HEK293T (cell line): ENCODE measurements at regions not wholly inside any gene's neighbourhood (a gene's known extent, or its start where the extent isn't known, plus 50 kb on each side); places are given as distances from the start of the nearest gene placed in this dataset.

Source experiments
- CTCF ChIA-PET: fragments of 350-600 bp; formaldehyde crosslinking; extraction: SDS; loops from one replicate; lab custom pipeline; 2021; ENCODE audit warnings: antibody characterized with exemption, inconsistent platforms; lab: Yijun Ruan, JAX
- POLR2A ChIA-PET: fragments of 350-600 bp; formaldehyde crosslinking; extraction: SDS; loops from one replicate; lab custom pipeline; 2020; ENCODE audit warnings: antibody characterized with exemption, inconsistent platforms; lab: Yijun Ruan, JAX
- DNase-seq: peaks from one replicate; pipeline ENCODE4 v3.0.0; 2012; ENCODE audit warnings: mixed read lengths; ENCODE audit errors: extremely low spot score
- ARNT ChIP-seq: fragments of 450-650 bp; IDR thresholded peaks from 2 replicates; pipeline ENCODE4 v1.6.1; 2017; ENCODE audit warnings: mild to moderate bottlenecking
- BHLHE40 ChIP-seq: fragments of 450-650 bp; IDR thresholded peaks from 2 replicates; pipeline ENCODE4 v1.6.1; 2016; ENCODE audit warnings: mild to moderate bottlenecking, moderate library complexity, borderline replicate concordance
- CTBP1 ChIP-seq: fragments of 450-650 bp; IDR thresholded peaks from 2 replicates; pipeline ENCODE4 v1.6.1; 2016; ENCODE audit warnings: borderline replicate concordance
- ELF4 ChIP-seq: fragments of 450-650 bp; IDR thresholded peaks from 2 replicates; pipeline ENCODE4 v1.6.1; 2017; ENCODE audit warnings: antibody characterized with exemption
- FOXA1 ChIP-seq: fragments of 450-650 bp; IDR thresholded peaks from 2 replicates; pipeline ENCODE4 v1.6.1; 2016; ENCODE audit warnings: mild to moderate bottlenecking
- FOXK2 ChIP-seq: fragments of 450-650 bp; IDR thresholded peaks from 2 replicates; pipeline ENCODE4 v1.6.1; 2016; ENCODE audit warnings: mild to moderate bottlenecking
- FOXM1 ChIP-seq: fragments of 450-650 bp; IDR thresholded peaks from 2 replicates; pipeline ENCODE4 v1.6.1; 2017; ENCODE audit warnings: mild to moderate bottlenecking, borderline replicate concordance
- HDGF ChIP-seq: fragments of 450-650 bp; IDR thresholded peaks from 2 replicates; pipeline ENCODE4 v1.6.1; 2017; ENCODE audit warnings: antibody characterized with exemption, borderline replicate concordance
- L3MBTL2 ChIP-seq: fragments of 450-650 bp; conservative IDR thresholded peaks from 2 replicates; pipeline ENCODE4 v1.6.1; 2016; ENCODE audit warnings: mild to moderate bottlenecking
- LEF1 ChIP-seq: fragments of 450-650 bp; IDR thresholded peaks from 2 replicates; pipeline ENCODE4 v1.6.1; 2017; ENCODE audit warnings: mild to moderate bottlenecking, borderline replicate concordance
- NFRKB ChIP-seq: fragments of 450-650 bp; IDR thresholded peaks from 2 replicates; pipeline ENCODE4 v1.6.1; 2016; ENCODE audit warnings: mild to moderate bottlenecking, moderate library complexity
- PKNOX1 ChIP-seq: fragments of 450-650 bp; IDR thresholded peaks from 2 replicates; pipeline ENCODE4 v1.6.1; 2016
- SP1 ChIP-seq: fragments of 450-650 bp; IDR thresholded peaks from 2 replicates; pipeline ENCODE4 v1.6.1; 2017
- SUZ12 ChIP-seq: fragments of 450-650 bp; IDR thresholded peaks from 2 replicates; pipeline ENCODE4 v1.6.1; 2016; ENCODE audit warnings: mild to moderate bottlenecking
- TARDBP ChIP-seq: fragments of 450-650 bp; IDR thresholded peaks from 2 replicates; pipeline ENCODE4 v1.6.1; 2016
- ZNF384 ChIP-seq: fragments of 450-650 bp; IDR thresholded peaks from 2 replicates; pipeline ENCODE4 v1.6.1; 2016

- no peak for DNase-seq
- TF ChIP-seq FOXK2 (no peak), PKNOX1 (no peak), CTBP1 (no peak), LEF1 (no peak), FOXM1 (no peak), TARDBP (no peak), L3MBTL2 (no peak), NFRKB (no peak), ARNT (no peak), HDGF (no peak), ELF4 (no peak), FOXA1 (no peak), SUZ12 (no peak)
- CTCF ChIA-PET = no interaction called here
- POLR2A ChIA-PET = no interaction called here
Observed at GRCh38 chr19:32141840-32142511, 203.4 kb upstream of the ZNF507 start.

GRCh38 chr19:32146664-32147063 lies 198.7 kb upstream of the ZNF507 start:
- TF ChIP-seq NFRKB (no peak), FOXM1 (no peak), FOXA1 (no peak), LEF1 (no peak), ELF4 (no peak), TARDBP (no peak), FOXK2 (no peak), L3MBTL2 (no peak), SUZ12 (no peak), ZNF384 (no peak), ARNT (no peak), BHLHE40 (no peak), HDGF (no peak), SP1 (no peak), CTBP1 (no peak), PKNOX1 (no peak)
- DNase-seq = no peak
- POLR2A ChIA-PET = no interaction called here
- CTCF ChIA-PET = no interaction called here

- POLR2A ChIA-PET = no interaction called here
- DNase-seq = no peak
- no peak for TF ChIP-seq ZNF384
- TF ChIP-seq HDGF = no peak
- no peak for TF ChIP-seq CTBP1
- TF ChIP-seq PKNOX1 = no peak
- TF ChIP-seq ARNT = no peak
- TF ChIP-seq ELF4 = no peak
- no peak for TF ChIP-seq LEF1
- TF ChIP-seq TARDBP = no peak
- CTCF ChIA-PET = no interaction called here
Observed at GRCh38 chr19:32150605-32151004, 194.8 kb upstream of the ZNF507 start.

GRCh38 chr19:32154418-32154817 lies 191.0 kb upstream of the ZNF507 start:
- no peak for TF ChIP-seq CTBP1
- TF ChIP-seq ARNT = no peak
- TF ChIP-seq TARDBP = no peak
- TF ChIP-seq FOXK2 = no peak
- TF ChIP-seq FOXM1 = no peak
- no peak for TF ChIP-seq BHLHE40
- TF ChIP-seq LEF1 = no peak
- TF ChIP-seq SUZ12 = no peak
- TF ChIP-seq L3MBTL2 = no peak
- TF ChIP-seq NFRKB = no peak
- TF ChIP-seq PKNOX1 = no peak
- TF ChIP-seq ZNF384 = no peak
- TF ChIP-seq HDGF = no peak
- no peak for TF ChIP-seq FOXA1
- no peak for TF ChIP-seq ELF4
- no peak for TF ChIP-seq SP1
- POLR2A ChIA-PET = no interaction called here
- CTCF ChIA-PET = no interaction called here
- no peak for DNase-seq

- DNase-seq = no peak
- CTCF ChIA-PET = no interaction called here
- TF ChIP-seq LEF1 = no peak
- no peak for TF ChIP-seq ELF4
- no peak for TF ChIP-seq SP1
- TF ChIP-seq ARNT = no peak
- no peak for TF ChIP-seq BHLHE40
- TF ChIP-seq HDGF = no peak
- no peak for TF ChIP-seq FOXK2
- no peak for TF ChIP-seq FOXA1
- TF ChIP-seq NFRKB = no peak
- no peak for TF ChIP-seq PKNOX1
- no peak for TF ChIP-seq TARDBP
- TF ChIP-seq FOXM1 = no peak
- no peak for TF ChIP-seq ZNF384
- TF ChIP-seq SUZ12 = no peak
- TF ChIP-seq CTBP1 = no peak
- TF ChIP-seq L3MBTL2 = no peak
- POLR2A ChIA-PET = no interaction called here
Observed at GRCh38 chr19:32164384-32164992, 180.9 kb upstream of the ZNF507 start.
